HG03135 (cell line): ENCODE measurements at regions not wholly inside any gene's neighbourhood (a gene's known extent, or its start where the extent isn't known, plus 50 kb on each side); places are given as distances from the start of the nearest gene placed in this dataset.
"Not testable (repeated sequence)": the region's sequence is repeated elsewhere in the genome, so short reads cannot be mapped to it uniquely, and the experiment has no call there.

Experiments
- ATAC-seq: cut with Tn5 transposase; IDR thresholded peaks from one replicate; pipeline ENCODE4 v1.9.1; 2021; ENCODE audit warnings: mild to moderate bottlenecking, moderate library complexity; ENCODE audit not compliant: unreplicated experiment

DNA sequence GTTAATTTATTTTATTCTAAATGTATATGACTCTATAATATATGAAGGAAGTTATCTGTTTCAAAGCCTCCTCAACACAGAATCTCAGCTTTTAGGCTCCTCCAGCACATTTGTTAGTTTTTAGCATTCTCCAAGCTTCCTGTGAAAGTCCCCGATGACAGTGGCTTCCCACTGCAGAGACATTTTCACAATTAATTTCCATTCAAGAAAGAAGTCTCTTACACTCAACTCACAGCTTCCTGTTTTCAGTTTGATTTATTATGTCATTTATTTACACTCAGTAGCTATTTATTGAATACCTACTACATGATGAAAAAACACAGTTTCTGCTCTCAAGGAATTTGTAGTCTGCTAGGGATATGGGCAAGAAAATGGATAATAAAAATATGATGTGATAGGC, 2228.2 kb upstream of the WWC1 start:
- ATAC-seq, result no peak

GRCh38 chr5:166068547-166069335, 2222.7 kb upstream of the WWC1 start:
- ATAC-seq, result no peak

GRCh38 chr5:166073901-166074581, 2217.4 kb upstream of the WWC1 start:
- ATAC-seq, result no peak

DNA sequence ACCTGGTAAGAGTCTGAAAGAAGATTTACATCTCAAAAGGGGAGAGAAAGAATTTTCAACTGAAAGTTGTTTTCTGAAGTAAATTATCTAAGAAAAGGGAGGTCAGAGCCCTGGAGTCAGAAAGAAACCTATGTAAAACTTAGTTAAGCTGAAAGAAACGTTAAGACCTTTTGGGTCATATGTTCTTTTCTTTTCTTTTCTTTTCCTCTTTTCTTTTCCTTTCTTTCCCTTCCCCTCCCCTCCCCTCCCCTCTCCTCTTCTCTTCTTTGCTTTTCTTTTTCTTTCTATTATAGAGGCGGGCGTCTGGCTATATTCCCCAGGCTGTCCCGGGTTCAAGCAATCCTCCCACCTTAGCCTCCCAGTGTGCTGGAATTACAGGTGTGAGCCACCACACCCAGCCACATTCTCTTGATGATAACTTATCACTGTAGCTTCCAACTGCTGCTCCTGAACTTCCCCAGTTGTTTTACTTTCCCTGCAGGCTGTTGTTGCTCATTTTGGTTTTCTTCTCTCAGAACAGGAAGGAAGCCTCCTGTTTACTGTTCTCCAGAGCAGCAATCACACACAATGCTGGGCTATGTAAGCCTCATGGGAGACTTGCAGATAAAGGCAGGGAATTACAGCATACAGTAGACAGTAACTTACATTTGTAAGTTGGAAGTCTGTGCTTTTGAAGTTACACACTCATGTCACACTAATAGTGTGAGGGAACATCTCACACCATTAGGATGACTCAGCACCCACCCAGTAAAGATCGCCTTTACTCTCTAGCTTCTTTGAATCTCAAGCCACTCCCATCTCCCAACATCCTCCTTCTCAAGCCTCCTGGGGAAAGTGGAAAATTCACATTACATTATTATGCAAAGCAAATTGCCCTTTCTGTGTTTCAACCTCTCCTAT, 2216.6 kb upstream of the WWC1 start:
- no peak for ATAC-seq

DNA sequence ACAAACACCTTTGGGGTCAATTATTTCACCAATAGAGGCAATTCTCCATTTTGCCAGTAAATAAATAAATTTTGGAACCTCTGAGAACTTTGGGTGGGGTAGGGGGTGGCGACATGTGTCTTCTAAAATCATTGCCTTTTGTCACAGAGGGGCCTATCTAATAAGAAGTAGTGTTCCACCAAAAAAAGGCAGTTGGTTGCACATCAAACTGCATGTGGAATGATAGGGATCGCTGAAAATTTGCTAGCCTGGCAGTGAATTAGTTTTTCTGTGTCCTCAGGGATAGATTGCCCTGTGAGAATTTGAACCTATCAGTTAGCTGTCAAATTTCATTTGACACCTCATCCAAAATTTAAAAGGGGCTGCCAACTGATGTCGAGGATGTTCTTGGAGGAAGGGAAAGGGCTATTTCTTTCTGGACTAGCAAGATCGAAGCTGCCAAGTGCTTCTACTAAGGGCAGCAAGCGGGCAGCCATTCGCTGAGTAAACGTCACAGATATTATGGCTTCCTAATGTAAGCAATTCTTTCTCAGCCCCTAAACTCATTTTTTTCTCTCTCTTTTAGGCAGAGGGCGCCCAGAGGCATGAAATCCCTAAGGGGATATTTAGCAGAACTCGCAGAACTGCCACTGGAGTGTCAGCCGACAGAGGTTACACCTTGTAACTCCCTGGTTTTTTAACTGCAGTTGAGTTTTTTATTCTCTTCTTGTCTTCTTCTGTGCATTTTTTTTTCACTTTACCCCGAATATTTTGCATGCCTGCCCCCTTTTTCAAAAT, 2208.1 kb upstream of the WWC1 start:
- ATAC-seq, result no peak

GRCh38 chr5:166086568-166086967, 2204.9 kb upstream of the WWC1 start:
- no peak for ATAC-seq

- no peak for ATAC-seq
Measured at GRCh38 chr5:166088389-166089039, 2202.9 kb upstream of the WWC1 start.

GRCh38 chr5:166091931-166092330, 2199.5 kb upstream of the WWC1 start:
- ATAC-seq, result no peak

- ATAC-seq, result no peak
Measured at GRCh38 chr5:166093312-166093711, 2198.1 kb upstream of the WWC1 start.

DNA sequence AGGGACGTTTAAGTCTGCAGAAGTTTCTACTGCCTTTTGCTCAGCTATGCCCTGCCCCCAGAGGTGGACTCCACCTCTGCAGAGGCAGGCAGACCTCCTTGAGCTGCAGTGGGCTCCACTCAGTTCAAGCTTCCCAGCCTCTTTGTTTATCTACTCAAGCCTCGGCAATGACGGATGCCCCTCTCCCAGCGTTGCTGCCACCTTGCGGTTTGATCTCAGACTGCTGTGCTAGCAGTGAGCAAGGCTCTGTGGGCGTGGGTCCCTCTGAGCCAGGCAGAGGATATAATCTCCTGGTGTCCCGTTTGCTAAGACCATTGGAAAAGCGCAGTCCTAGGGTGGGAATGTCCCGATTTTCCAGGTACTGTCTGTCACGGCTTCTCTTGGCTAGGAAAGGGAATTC, 2188.5 kb upstream of the WWC1 start:
- ATAC-seq, result no peak

- ATAC-seq, result no peak
Measured at GRCh38 chr5:166111021-166111420, 2180.4 kb upstream of the WWC1 start.

GRCh38 chr5:166117072-166118066, 2174.1 kb upstream of the WWC1 start:
- no peak for ATAC-seq

DNA sequence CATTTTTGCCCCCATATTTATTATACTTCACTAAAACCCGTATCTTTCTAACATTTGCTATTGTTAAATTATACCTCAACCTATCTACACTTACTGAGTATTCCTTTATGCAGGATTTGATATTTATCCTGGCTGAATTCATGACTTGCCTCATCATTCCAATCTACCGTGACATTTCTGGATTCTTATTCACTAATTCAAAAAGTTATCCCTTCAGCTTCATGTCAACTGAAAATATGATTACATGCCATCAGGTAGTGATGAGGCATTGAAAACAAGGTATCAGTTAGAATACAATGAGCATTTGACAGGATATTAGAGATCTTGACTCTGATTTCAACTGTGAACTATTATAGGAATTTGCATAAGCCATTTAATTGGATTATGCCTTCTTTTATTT, 2171.9 kb upstream of the WWC1 start:
- ATAC-seq, result no peak

DNA sequence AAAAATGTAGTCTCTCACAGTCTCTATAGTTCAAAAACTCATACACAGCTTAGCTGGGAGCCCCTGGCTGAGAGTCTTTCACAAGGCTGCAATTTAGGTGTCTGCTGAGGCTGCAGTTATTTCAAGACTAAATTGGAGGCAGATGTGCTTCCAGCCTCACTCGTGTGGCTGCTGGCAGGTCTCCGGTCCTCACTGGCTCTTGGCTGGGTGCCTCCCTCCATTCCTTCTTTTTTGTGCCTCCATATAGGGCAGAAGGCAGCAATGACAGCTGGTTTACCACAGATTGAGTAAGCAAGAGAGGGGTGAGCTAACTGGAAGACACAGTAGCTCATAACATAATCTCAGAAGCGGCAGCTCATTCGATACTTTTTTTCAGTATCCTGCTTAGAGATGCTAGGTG, 2167.7 kb upstream of the WWC1 start:
- no peak for ATAC-seq

DNA sequence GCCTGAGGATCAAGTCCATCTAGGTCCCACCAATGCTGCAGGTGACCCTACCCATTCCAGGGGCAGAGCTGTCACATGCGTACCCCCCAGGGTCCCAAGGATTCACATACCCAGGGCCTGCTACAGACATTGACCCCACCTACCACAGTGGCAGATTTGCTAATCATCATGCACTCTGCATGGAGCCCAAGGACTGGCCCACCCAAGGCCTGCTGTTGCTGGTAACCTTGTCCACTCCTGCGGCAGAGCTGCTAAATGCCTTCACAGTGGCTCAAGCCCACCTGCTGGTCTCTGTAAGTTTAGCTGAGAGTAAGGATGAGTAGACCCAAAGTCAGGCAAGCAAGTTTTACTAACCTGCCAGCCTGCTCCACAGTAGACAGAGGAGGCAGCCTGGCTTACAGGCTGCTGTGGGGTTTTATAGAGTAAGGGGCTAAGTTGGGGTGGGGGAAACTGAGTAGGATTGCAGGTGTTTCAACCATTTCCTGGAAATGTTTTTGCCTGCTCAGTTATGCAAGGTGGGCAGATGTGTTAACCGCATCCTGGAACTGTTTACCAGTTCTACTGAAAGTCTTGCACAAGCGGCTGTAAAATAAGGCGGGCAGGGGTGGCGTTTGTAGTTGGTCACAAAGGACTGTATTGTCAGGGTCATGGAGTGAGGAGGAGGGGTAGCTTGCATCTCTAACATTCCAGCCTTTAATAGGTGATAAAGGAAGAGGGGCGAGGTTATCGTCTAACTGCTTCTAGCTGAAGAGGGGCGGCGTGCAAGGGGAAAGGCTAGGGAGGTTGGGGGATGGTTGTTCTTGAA, 2163.5 kb upstream of the WWC1 start:
- no peak for ATAC-seq

GRCh38 chr5:166145107-166145506, 2146.3 kb upstream of the WWC1 start:
- ATAC-seq, result not testable (repeated sequence)

DNA sequence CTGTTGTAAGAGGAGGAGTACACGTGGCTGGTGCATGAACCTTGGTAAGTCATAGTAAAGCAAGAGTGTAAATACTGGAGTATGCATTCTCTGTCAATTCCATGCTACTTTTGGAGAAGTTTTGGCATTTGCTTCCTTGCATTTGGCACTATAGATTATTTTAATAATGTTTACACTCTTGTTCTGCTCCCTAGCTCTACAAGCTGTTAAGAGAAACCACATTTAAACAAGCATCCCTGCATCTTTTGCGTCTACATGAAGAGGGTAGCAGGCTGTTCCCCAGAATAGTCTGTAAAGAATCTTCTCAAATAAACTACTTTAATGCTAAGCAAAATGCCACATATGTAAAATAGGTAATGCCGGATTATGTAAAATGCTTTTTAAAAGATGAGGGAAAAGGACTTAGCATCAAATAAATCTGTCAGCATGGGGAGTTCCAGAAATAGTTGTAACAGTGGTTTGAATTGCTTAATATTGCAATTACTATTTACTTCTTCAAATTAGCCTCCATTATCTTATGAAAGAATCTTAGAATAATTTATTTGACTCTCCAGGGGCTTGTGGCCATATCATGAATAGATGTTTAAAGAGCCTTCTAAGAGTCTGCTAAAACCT, 2127.3 kb upstream of the WWC1 start:
- no peak for ATAC-seq

- no peak for ATAC-seq
Measured at GRCh38 chr5:166165596-166165995, 2125.8 kb upstream of the WWC1 start.
